Nephron (organoid): ENCODE measurements at regions not wholly inside any gene's neighbourhood (a gene's known extent, or its start where the extent isn't known, plus 50 kb on each side); places are given as distances from the start of the nearest gene placed in this dataset.
A peak's percentile ranks its signal among the peaks of the same experiment; 100 is the strongest.

Experiments
- H3K27ac Mint-ChIP-seq, 3 experiments: 2 replicates each; pipeline ENCODE4 v1.8.0; 2020; ENCODE audit warnings: mixed read lengths in 3 of 3, mild to moderate bottlenecking in 2 of 3, moderate library complexity in 1 of 3
- H3K27me3 Mint-ChIP-seq: 2 replicates; pipeline ENCODE4 v1.8.0; 2021; ENCODE audit warnings: low read depth, mild to moderate bottlenecking, moderate library complexity, mixed read lengths
- H3K36me3 Mint-ChIP-seq: 2 replicates; pipeline ENCODE4 v1.8.0; 2020; ENCODE audit warnings: low read depth, mixed read lengths
- H3K4me1 Mint-ChIP-seq: 2 replicates; pipeline ENCODE4 v1.8.0; 2020; ENCODE audit warnings: mixed read lengths
- H3K4me3 Mint-ChIP-seq, 3 experiments: 2 replicates each; pipeline ENCODE4 v1.8.0; 2020; ENCODE audit warnings: mild to moderate bottlenecking in 3 of 3, mixed read lengths in 3 of 3, moderate library complexity in 2 of 3
- H3K9me3 Mint-ChIP-seq: 2 replicates; pipeline ENCODE4 v1.8.0; 2020; ENCODE audit warnings: mixed read lengths
- CTCF ChIP-seq, 3 experiments: fragments of 200-600 bp; sonication (generic); IDR thresholded peaks; one replicate each; pipeline ENCODE4 v1.5.0; 2021; ENCODE audit warnings: antibody characterized with exemption in 3 of 3; ENCODE audit not compliant: unreplicated experiment in 3 of 3

GRCh38 chr20:24095756-24096155 is 107.2 kb upstream of the GGTLC1 start:
- Mint-ChIP-seq H3K9me3 (no peaks in the 10 kb centered on the region), H3K4me1 (peaks cover 4% of the 10 kb centered on the region), H3K27me3 (peaks cover 7% of the 10 kb centered on the region), H3K4me3 (no peak overlapping the region), H3K27ac (peak overlapping the region in 2 of 3 experiments; percentile 37 to 67), H3K36me3 (no peaks in the 10 kb centered on the region)
- TF ChIP-seq CTCF (IDR thresholded peaks at IDR 0.05; ENCODE audit: unreplicated experiment in 3 of 3) = no peak

- no peaks in the 10 kb centered on the region for H3K36me3 Mint-ChIP-seq
- H3K27me3 Mint-ChIP-seq = peaks cover 7% of the 10 kb centered on the region
- H3K9me3 Mint-ChIP-seq = no peaks in the 10 kb centered on the region
- TF ChIP-seq CTCF (IDR thresholded peaks at IDR 0.05; ENCODE audit: unreplicated experiment in 3 of 3) = no peak
- H3K27ac Mint-ChIP-seq = peak overlapping the region in 1 of 3 experiments; percentile 68
- H3K4me1 Mint-ChIP-seq = peaks cover 4% of the 10 kb centered on the region
- no peak overlapping the region for H3K4me3 Mint-ChIP-seq
Measured at GRCh38 chr20:24095303-24095702, 106.7 kb upstream of the GGTLC1 start.

DNA sequence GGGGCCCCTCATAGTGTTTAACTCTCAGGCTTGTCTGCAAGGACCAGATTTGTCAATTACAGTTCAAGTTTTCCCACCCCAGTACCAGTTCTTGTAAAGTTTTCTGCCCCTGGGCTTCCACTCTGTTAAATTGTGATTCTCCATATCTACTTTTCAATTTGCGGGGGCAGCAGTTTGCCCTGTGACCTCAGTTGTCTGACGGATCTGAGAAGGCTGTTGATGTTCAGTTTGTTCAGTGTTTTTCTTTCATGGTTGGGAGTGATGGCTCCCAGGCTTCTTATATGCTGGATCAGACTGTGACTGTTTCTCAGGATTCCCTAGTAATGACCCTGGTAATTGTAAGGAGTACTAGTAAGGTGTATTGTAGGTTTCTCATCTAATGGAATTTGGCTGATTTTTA is 101.0 kb upstream of the GGTLC1 start:
- no peaks in the 10 kb centered on the region for H3K36me3 Mint-ChIP-seq
- H3K27ac Mint-ChIP-seq = peak overlapping the region in 1 of 3 experiments; percentile 78
- no peaks in the 10 kb centered on the region for H3K9me3 Mint-ChIP-seq
- no peaks in the 10 kb centered on the region for H3K4me1 Mint-ChIP-seq
- no peak for TF ChIP-seq CTCF (IDR thresholded peaks at IDR 0.05; ENCODE audit: unreplicated experiment in 3 of 3)
- peaks cover 13% of the 10 kb centered on the region for H3K27me3 Mint-ChIP-seq
- no peak overlapping the region for H3K4me3 Mint-ChIP-seq

GRCh38 chr20:24086121-24086520 is 97.5 kb upstream of the GGTLC1 start:
- H3K9me3 Mint-ChIP-seq = no peaks in the 10 kb centered on the region
- H3K4me3 Mint-ChIP-seq = no peak overlapping the region
- TF ChIP-seq CTCF (IDR thresholded peaks at IDR 0.05; ENCODE audit: unreplicated experiment in 3 of 3) = no peak
- H3K36me3 Mint-ChIP-seq = no peaks in the 10 kb centered on the region
- no peak overlapping the region for H3K27ac Mint-ChIP-seq
- H3K4me1 Mint-ChIP-seq = no peaks in the 10 kb centered on the region
- peaks cover 13% of the 10 kb centered on the region for H3K27me3 Mint-ChIP-seq

DNA sequence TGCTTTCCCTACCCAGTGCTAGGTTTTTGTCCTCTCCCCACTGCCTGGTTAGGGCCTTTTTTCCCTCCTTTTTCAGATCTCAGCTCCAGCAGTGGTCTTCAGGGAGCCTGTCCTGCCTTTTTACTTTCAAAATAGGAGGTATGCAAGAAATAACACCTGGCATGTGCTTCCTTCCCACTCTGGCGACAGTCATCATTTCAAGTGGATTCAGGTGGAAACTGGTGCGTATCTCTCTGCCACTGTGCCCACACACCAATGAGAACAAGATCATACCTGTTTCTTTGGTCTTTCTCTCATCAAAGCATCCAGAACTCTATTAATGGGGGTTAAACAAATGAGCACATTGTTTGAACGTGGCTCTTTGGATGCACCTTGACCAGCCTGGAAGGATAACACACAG is 95.7 kb upstream of the GGTLC1 start:
- TF ChIP-seq CTCF (IDR thresholded peaks at IDR 0.05; ENCODE audit: unreplicated experiment in 3 of 3) = no peak
- Mint-ChIP-seq H3K9me3 (no peaks in the 10 kb centered on the region), H3K27ac (no peak overlapping the region), H3K36me3 (no peaks in the 10 kb centered on the region), H3K27me3 (peaks cover 8% of the 10 kb centered on the region), H3K4me3 (no peak overlapping the region), H3K4me1 (no peaks in the 10 kb centered on the region)

GRCh38 chr20:24081077-24081476 is 92.5 kb upstream of the GGTLC1 start:
- peaks cover 3% of the 10 kb centered on the region for H3K9me3 Mint-ChIP-seq
- H3K4me1 Mint-ChIP-seq = no peaks in the 10 kb centered on the region
- H3K36me3 Mint-ChIP-seq = no peaks in the 10 kb centered on the region
- TF ChIP-seq CTCF (IDR thresholded peaks at IDR 0.05; ENCODE audit: unreplicated experiment in 3 of 3) = no peak
- no peak overlapping the region for H3K4me3 Mint-ChIP-seq
- peaks cover 8% of the 10 kb centered on the region for H3K27me3 Mint-ChIP-seq
- no peak overlapping the region for H3K27ac Mint-ChIP-seq
